ENCODE measurements at regions not wholly inside any gene's neighbourhood (a gene's known extent, or its start where the extent isn't known, plus 50 kb on each side); places are given as distances from the start of the nearest gene placed in this dataset.
"Not testable (repeated sequence)": the region's sequence is repeated elsewhere in the genome, so short reads cannot be mapped to it uniquely, and the experiment has no call there.

DNA sequence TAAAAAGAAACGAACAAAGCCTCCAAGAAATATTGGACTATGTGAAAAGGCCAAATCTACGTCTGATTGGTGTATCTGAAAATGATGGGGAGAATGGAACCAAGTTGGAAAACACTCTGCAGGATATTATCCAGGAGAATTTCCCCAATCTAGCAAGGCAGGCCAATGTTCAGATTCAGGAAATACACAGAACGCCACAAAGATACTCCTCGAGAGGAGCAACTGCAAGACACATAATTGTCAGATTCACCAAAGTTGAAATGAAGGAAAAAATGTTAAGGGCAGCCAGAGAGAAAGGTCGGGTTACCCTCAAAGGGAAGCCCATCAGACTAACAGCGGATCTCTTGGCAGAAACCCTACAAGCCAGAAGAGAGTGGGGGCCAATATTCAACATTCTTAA is 82.2 kb downstream of the SNTN start:
- TF ChIP-seq, protein P1, sequence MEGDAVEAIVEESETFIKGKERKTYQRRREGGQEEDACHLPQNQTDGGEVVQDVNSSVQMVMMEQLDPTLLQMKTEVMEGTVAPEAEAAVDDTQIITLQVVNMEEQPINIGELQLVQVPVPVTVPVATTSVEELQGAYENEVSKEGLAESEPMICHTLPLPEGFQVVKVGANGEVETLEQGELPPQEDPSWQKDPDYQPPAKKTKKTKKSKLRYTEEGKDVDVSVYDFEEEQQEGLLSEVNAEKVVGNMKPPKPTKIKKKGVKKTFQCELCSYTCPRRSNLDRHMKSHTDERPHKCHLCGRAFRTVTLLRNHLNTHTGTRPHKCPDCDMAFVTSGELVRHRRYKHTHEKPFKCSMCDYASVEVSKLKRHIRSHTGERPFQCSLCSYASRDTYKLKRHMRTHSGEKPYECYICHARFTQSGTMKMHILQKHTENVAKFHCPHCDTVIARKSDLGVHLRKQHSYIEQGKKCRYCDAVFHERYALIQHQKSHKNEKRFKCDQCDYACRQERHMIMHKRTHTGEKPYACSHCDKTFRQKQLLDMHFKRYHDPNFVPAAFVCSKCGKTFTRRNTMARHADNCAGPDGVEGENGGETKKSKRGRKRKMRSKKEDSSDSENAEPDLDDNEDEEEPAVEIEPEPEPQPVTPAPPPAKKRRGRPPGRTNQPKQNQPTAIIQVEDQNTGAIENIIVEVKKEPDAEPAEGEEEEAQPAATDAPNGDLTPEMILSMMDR (optimal IDR thresholded peaks at IDR 0.05 in 1 of 3, IDR thresholded peaks at IDR 0.05 in 1 of 3, conservative IDR thresholded peaks at IDR 0.05 in 1 of 3; ENCODE audit: extremely low read depth in 1 of 3, insufficient read depth in 2 of 3, low read length in 3 of 3), result not testable (repeated sequence)
- not testable (repeated sequence) for TF ChIP-seq EZH2 (IDR thresholded peaks at IDR 0.05; ENCODE audit: low read length)
